GM23248 (cell line): ENCODE measurements at regions not wholly inside any gene's neighbourhood (a gene's known extent, or its start where the extent isn't known, plus 50 kb on each side); places are given as distances from the start of the nearest gene placed in this dataset.

Experiments
- DNase-seq: peaks from one replicate; pipeline ENCODE4 v3.0.0-alpha.2; 2015
- H2AFZ ChIP-seq: fragments of 200-600 bp; sonication (generic); 2 replicates; pipeline ENCODE4 v1.6.1; 2016; ENCODE audit warnings: antibody characterized with exemption
- H3F3A ChIP-seq: fragments of 200-600 bp; sonication (generic); 2 replicates; pipeline ENCODE4 v1.6.1; 2016; ENCODE audit warnings: mild to moderate bottlenecking, antibody characterized with exemption, mixed run types; ENCODE audit not compliant: insufficient read depth
- H3K27ac ChIP-seq: fragments of 200-600 bp; sonication (generic); 2 replicates; pipeline ENCODE4 v1.5.1; 2016; ENCODE audit warnings: mild to moderate bottlenecking
- H3K27me3 ChIP-seq: fragments of 200-600 bp; sonication (generic); replicated peaks from 2 replicates; pipeline ENCODE4 v1.6.1; 2016; ENCODE audit warnings: mild to moderate bottlenecking; ENCODE audit not compliant: insufficient read depth
- H3K36me3 ChIP-seq: fragments of 200-600 bp; sonication (generic); 2 replicates; pipeline ENCODE4 v1.6.1; 2016; ENCODE audit warnings: low read depth, mild to moderate bottlenecking
- H3K4me1 ChIP-seq: fragments of 200-600 bp; sonication (generic); 2 replicates; pipeline ENCODE4 v1.6.1; 2016; ENCODE audit warnings: mild to moderate bottlenecking; ENCODE audit not compliant: insufficient read depth
- H3K4me2 ChIP-seq: fragments of 200-600 bp; sonication (generic); one replicate; pipeline ENCODE4 v1.6.1; 2016; ENCODE audit warnings: mild to moderate bottlenecking; ENCODE audit not compliant: unreplicated experiment
- H3K4me3 ChIP-seq: fragments of 200-600 bp; sonication (generic); 2 replicates; pipeline ENCODE4 v1.5.1; 2016; ENCODE audit warnings: mild to moderate bottlenecking
- H3K79me2 ChIP-seq: fragments of 200-600 bp; sonication (generic); 2 replicates; pipeline ENCODE4 v1.6.1; 2016; ENCODE audit warnings: mild to moderate bottlenecking; ENCODE audit not compliant: insufficient read depth
- H3K9ac ChIP-seq: fragments of 200-600 bp; sonication (generic); 2 replicates; pipeline ENCODE4 v1.6.1; 2016; ENCODE audit warnings: mild to moderate bottlenecking
- H3K9me2 ChIP-seq: fragments of 200-600 bp; sonication (generic); 2 replicates; pipeline ENCODE4 v1.6.1; 2016; ENCODE audit warnings: mixed run types, mild to moderate bottlenecking, moderate library complexity; ENCODE audit not compliant: insufficient read depth
- H3K9me3 ChIP-seq: fragments of 200-600 bp; sonication (generic); one replicate; pipeline ENCODE4 v1.6.1; 2017; ENCODE audit warnings: low read depth
- H4K20me1 ChIP-seq: fragments of 200-600 bp; sonication (generic); 2 replicates; pipeline ENCODE4 v1.6.0; 2016; ENCODE audit not compliant: insufficient read depth
- EZH2 ChIP-seq: fragments of 200-600 bp; sonication (generic); IDR thresholded peaks from 2 replicates; pipeline ENCODE4 v1.6.1; 2018; ENCODE audit warnings: antibody characterized with exemption, mild to moderate bottlenecking; ENCODE audit not compliant: insufficient read depth, poor library complexity, severe bottlenecking
- EZH2phosphoT487 ChIP-seq: fragments of 200-600 bp; sonication (generic); IDR thresholded peaks from 2 replicates; pipeline ENCODE4 v1.6.1; 2018; ENCODE audit warnings: antibody characterized with exemption, moderate library complexity, mild to moderate bottlenecking, low read depth; ENCODE audit not compliant: insufficient read depth
- WGBS, 2 experiments: methylation state at CpG; one replicate each; pipeline ENCODE4 v1.1.6; 2015 to 2017; ENCODE audit warnings: low lambda C conversion rate in 2 of 2, low coverage in 1 of 2; ENCODE audit errors: missing lambda C conversion rate in 2 of 2; 5-methylcytosine and 5-hydroxymethylcytosine counted together
- in situ Hi-C: fragments of 300-500 bp; cut with MboI; formaldehyde crosslinking; loops from 2 replicates; pipeline ENCODE4 v1.15.0; 2020

GRCh38 chr2:125582516-125582915, 1073.4 kb upstream of the GYPC start:
- H3F3A ChIP-seq: no peaks in the 10 kb centered on the region
- H3K9me2 ChIP-seq: no peaks in the 10 kb centered on the region
- H3K9me3 ChIP-seq: no peaks in the 10 kb centered on the region
- no peaks in the 10 kb centered on the region for H4K20me1 ChIP-seq
- no peak for DNase-seq
- TF ChIP-seq EZH2: no peak
- no peak for TF ChIP-seq EZH2phosphoT487
- no peaks in the 10 kb centered on the region for H3K36me3 ChIP-seq
- H3K27ac ChIP-seq: no peak overlapping the region
- H3K79me2 ChIP-seq: no peaks in the 10 kb centered on the region
- in situ Hi-C loops: no loop called here
- 0% methylated on average over 1 of the region's 1 CpG for WGBS, 2 experiments
- no peak overlapping the region for H2AFZ ChIP-seq
- H3K4me1 ChIP-seq: no peaks in the 10 kb centered on the region
- no peak overlapping the region for H3K4me2 ChIP-seq
- H3K9ac ChIP-seq: no peak overlapping the region
- H3K27me3 ChIP-seq: no peaks in the 10 kb centered on the region
- H3K4me3 ChIP-seq: no peak overlapping the region

GRCh38 chr2:125584732-125585131, 1071.2 kb upstream of the GYPC start:
- in situ Hi-C loops: no loop called here
- TF ChIP-seq EZH2 (no peak), EZH2phosphoT487 (no peak)
- Histone ChIP-seq H3K36me3 (no peaks in the 10 kb centered on the region), H3K4me1 (no peaks in the 10 kb centered on the region), H2AFZ (no peak overlapping the region), H3K27me3 (no peaks in the 10 kb centered on the region), H3K9me3 (no peaks in the 10 kb centered on the region), H3F3A (no peaks in the 10 kb centered on the region), H3K79me2 (no peaks in the 10 kb centered on the region), H3K27ac (no peak overlapping the region), H4K20me1 (no peaks in the 10 kb centered on the region), H3K4me2 (no peak overlapping the region), H3K9ac (no peak overlapping the region), H3K4me3 (no peak overlapping the region), H3K9me2 (no peaks in the 10 kb centered on the region)
- DNase-seq: no peak
- 10 to 20% methylated on average over 1 of the region's 1 CpG for WGBS, 2 experiments

GRCh38 chr2:125588780-125589179, 1067.2 kb upstream of the GYPC start:
- no peak overlapping the region for H3K4me2 ChIP-seq
- H3K9ac ChIP-seq: no peak overlapping the region
- H3K9me3 ChIP-seq: no peaks in the 10 kb centered on the region
- WGBS, 2 experiments: 3 to 4% methylated on average over 1 of the region's 1 CpG
- no peaks in the 10 kb centered on the region for H3K27me3 ChIP-seq
- DNase-seq: no peak
- no peaks in the 10 kb centered on the region for H3K4me1 ChIP-seq
- no peak for TF ChIP-seq EZH2
- TF ChIP-seq EZH2phosphoT487: no peak
- H3K27ac ChIP-seq: no peak overlapping the region
- H3K79me2 ChIP-seq: no peaks in the 10 kb centered on the region
- H3F3A ChIP-seq: no peaks in the 10 kb centered on the region
- H3K4me3 ChIP-seq: no peak overlapping the region
- no peaks in the 10 kb centered on the region for H3K36me3 ChIP-seq
- in situ Hi-C loops: no loop called here
- H4K20me1 ChIP-seq: no peaks in the 10 kb centered on the region
- no peaks in the 10 kb centered on the region for H3K9me2 ChIP-seq
- H2AFZ ChIP-seq: no peak overlapping the region

DNA sequence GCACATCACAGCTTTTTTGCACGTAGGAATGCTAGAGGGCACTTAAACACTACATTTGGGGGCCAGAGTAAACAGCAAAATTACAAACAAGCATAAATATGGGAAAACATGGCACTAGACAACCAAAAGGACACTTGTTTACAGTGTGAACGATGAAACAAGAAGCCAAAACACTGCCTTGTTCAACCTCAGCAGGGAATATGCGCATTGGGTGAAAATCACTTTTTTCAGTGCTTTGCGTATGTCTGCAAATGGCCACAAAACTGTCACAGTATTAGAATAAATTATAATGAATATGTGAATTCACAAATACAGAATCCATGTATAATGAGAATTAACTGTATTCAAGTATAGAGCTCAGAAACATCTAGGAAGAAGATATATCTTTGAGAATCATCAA, 1064.0 kb upstream of the GYPC start:
- no peak overlapping the region for H2AFZ ChIP-seq
- H3K9me2 ChIP-seq: no peaks in the 10 kb centered on the region
- no peaks in the 10 kb centered on the region for H3K27me3 ChIP-seq
- peaks cover 4% of the 10 kb centered on the region for H3K9me3 ChIP-seq
- H3K4me2 ChIP-seq: no peak overlapping the region
- H3K79me2 ChIP-seq: no peaks in the 10 kb centered on the region
- no peak overlapping the region for H3K4me3 ChIP-seq
- H3K27ac ChIP-seq: no peak overlapping the region
- H3K4me1 ChIP-seq: no peaks in the 10 kb centered on the region
- no peak for DNase-seq
- H4K20me1 ChIP-seq: no peaks in the 10 kb centered on the region
- 42 to 49% methylated on average over 4 of the region's 4 CpGs for WGBS, 2 experiments
- H3F3A ChIP-seq: no peaks in the 10 kb centered on the region
- TF ChIP-seq EZH2 (no peak), EZH2phosphoT487 (no peak)
- no peak overlapping the region for H3K9ac ChIP-seq
- H3K36me3 ChIP-seq: no peaks in the 10 kb centered on the region
- in situ Hi-C loops: no loop called here

DNA sequence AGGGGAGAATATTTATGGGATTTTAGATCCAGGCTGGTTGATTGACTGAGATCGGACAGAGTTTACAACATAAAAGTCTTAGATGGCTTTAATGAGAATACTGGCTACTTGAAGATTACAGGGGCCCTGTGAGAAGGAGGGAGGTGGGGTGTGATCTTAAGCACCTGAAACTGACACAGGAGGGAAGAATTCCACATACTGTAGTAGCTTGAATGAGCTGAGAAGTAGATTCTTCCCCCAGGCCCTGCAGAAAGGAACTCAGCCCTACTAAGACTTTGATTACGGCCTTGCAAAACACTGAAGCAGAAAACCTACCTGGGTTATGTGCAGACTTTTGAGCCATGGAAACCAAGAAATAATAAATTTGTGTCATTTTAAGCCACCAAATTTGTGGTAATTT, 1062.9 kb upstream of the GYPC start:
- H3K9ac ChIP-seq: no peak overlapping the region
- H4K20me1 ChIP-seq: no peaks in the 10 kb centered on the region
- no peak overlapping the region for H3K4me2 ChIP-seq
- H3K4me3 ChIP-seq: no peak overlapping the region
- H3K36me3 ChIP-seq: no peaks in the 10 kb centered on the region
- WGBS, 2 experiments: 17 to 20% methylated on average over 2 of the region's 2 CpGs
- no peaks in the 10 kb centered on the region for H3K79me2 ChIP-seq
- no peaks in the 10 kb centered on the region for H3K4me1 ChIP-seq
- no peaks in the 10 kb centered on the region for H3F3A ChIP-seq
- DNase-seq: no peak
- H3K9me2 ChIP-seq: no peaks in the 10 kb centered on the region
- no peaks in the 10 kb centered on the region for H3K27me3 ChIP-seq
- H3K27ac ChIP-seq: no peak overlapping the region
- H2AFZ ChIP-seq: no peak overlapping the region
- H3K9me3 ChIP-seq: peaks cover 4% of the 10 kb centered on the region
- in situ Hi-C loops: no loop called here
- TF ChIP-seq EZH2phosphoT487: no peak
